ENCODE measurements at regions not wholly inside any gene's neighbourhood (a gene's known extent, or its start where the extent isn't known, plus 50 kb on each side); places are given as distances from the start of the nearest gene placed in this dataset.
A peak's percentile ranks its signal among the peaks of the same experiment; 100 is the strongest.
"Not testable (repeated sequence)": the region's sequence is repeated elsewhere in the genome, so short reads cannot be mapped to it uniquely, and the experiment has no call there.

- not testable (repeated sequence) for H3K4me3 ChIP-seq (replicated peaks in 1 of 4; ENCODE audit: control extremely low read depth in 1 of 4, insufficient read depth in 1 of 4, low read depth in 3 of 4, low read length in 4 of 4); H3K79me2 ChIP-seq (ENCODE audit: control insufficient read depth, insufficient read depth, low read length); H3K27me3 ChIP-seq (ENCODE audit: control insufficient read depth, insufficient read depth, low read length); DNase-seq (ENCODE audit: low read depth in 2 of 2); H3K9me3 ChIP-seq (ENCODE audit: control insufficient read depth, insufficient read depth, low read depth, low read length); H3K27ac ChIP-seq (ENCODE audit: insufficient read depth, low read length); H2AFZ ChIP-seq (ENCODE audit: low read length); H4K20me1 ChIP-seq (ENCODE audit: control insufficient read depth, extremely low read depth, insufficient read depth, low read length); H3K36me3 ChIP-seq (ENCODE audit: control insufficient read depth, insufficient read depth, low read length); H3K4me1 ChIP-seq (ENCODE audit: control insufficient read depth, extremely low read depth, insufficient read depth, low read length); H3K4me2 ChIP-seq (ENCODE audit: extremely low read depth, insufficient read depth, low read length); H3K9ac ChIP-seq (ENCODE audit: insufficient read depth, low read length)
- TF ChIP-seq, protein P1, sequence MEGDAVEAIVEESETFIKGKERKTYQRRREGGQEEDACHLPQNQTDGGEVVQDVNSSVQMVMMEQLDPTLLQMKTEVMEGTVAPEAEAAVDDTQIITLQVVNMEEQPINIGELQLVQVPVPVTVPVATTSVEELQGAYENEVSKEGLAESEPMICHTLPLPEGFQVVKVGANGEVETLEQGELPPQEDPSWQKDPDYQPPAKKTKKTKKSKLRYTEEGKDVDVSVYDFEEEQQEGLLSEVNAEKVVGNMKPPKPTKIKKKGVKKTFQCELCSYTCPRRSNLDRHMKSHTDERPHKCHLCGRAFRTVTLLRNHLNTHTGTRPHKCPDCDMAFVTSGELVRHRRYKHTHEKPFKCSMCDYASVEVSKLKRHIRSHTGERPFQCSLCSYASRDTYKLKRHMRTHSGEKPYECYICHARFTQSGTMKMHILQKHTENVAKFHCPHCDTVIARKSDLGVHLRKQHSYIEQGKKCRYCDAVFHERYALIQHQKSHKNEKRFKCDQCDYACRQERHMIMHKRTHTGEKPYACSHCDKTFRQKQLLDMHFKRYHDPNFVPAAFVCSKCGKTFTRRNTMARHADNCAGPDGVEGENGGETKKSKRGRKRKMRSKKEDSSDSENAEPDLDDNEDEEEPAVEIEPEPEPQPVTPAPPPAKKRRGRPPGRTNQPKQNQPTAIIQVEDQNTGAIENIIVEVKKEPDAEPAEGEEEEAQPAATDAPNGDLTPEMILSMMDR (conservative IDR thresholded peaks at IDR 0.05 in 1 of 2, IDR thresholded peaks at IDR 0.05 in 1 of 2; ENCODE audit: low read depth in 1 of 2, low read length in 2 of 2) = peak in 1 of 2 donors; percentile 20
Measured at GRCh38 chr16:5239472-5240277, 142.1 kb upstream of the EEF2KMT start.

DNA sequence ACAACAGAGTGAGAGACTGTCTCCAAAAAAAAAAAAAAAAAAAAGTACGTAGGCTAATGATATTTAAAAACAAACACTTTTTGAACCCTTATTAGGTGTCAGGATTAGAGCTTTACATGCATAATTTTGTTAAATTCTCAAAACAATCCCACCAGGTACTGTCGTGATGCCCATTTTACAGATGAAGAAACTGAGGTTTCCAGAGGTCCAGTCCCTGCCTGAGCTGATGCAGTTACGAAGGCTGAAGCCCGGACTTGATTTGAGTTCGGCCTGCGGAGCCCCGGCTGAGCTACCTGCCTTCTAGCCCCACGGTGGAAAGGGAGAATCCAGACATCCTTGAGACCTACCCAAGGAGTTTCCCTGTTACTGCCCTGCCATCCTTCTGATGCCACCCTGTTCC, 137.5 kb upstream of the EEF2KMT start:
- H3K4me1 ChIP-seq (ENCODE audit: control insufficient read depth, extremely low read depth, insufficient read depth, low read length) = no peaks in the 10 kb centered on the region
- no peak overlapping the region for H2AFZ ChIP-seq (ENCODE audit: low read length)
- TF ChIP-seq, protein P1 (conservative IDR thresholded peaks at IDR 0.05 in 1 of 2, IDR thresholded peaks at IDR 0.05 in 1 of 2; ENCODE audit: low read depth in 1 of 2, low read length in 2 of 2) = no peak
- TF ChIP-seq EZH2 (IDR thresholded peaks at IDR 0.05; ENCODE audit: low read length, missing control alignments) = no peak
- no peaks in the 10 kb centered on the region for H3K27me3 ChIP-seq (ENCODE audit: control insufficient read depth, insufficient read depth, low read length)
- no peak overlapping the region for H3K4me3 ChIP-seq (replicated peaks in 1 of 4; ENCODE audit: control extremely low read depth in 1 of 4, insufficient read depth in 1 of 4, low read depth in 3 of 4, low read length in 4 of 4)
- H3K9me3 ChIP-seq (ENCODE audit: control insufficient read depth, insufficient read depth, low read depth, low read length) = no peaks in the 10 kb centered on the region
- no peaks in the 10 kb centered on the region for H4K20me1 ChIP-seq (ENCODE audit: control insufficient read depth, extremely low read depth, insufficient read depth, low read length)
- H3K27ac ChIP-seq (ENCODE audit: insufficient read depth, low read length) = no peak overlapping the region
- no peaks in the 10 kb centered on the region for H3K79me2 ChIP-seq (ENCODE audit: control insufficient read depth, insufficient read depth, low read length)
- no peaks in the 10 kb centered on the region for H3K36me3 ChIP-seq (ENCODE audit: control insufficient read depth, insufficient read depth, low read length)
- H3K9ac ChIP-seq (ENCODE audit: insufficient read depth, low read length) = no peak overlapping the region
- H3K4me2 ChIP-seq (ENCODE audit: extremely low read depth, insufficient read depth, low read length) = no peak overlapping the region
- no peak for DNase-seq (ENCODE audit: low read depth in 2 of 2)

GRCh38 chr16:5234295-5235050, 136.9 kb upstream of the EEF2KMT start:
- Histone ChIP-seq H3K4me1 (ENCODE audit: control insufficient read depth, extremely low read depth, insufficient read depth, low read length) (no peaks in the 10 kb centered on the region), H3K9ac (ENCODE audit: insufficient read depth, low read length) (no peak overlapping the region), H3K4me3 (replicated peaks in 1 of 4; ENCODE audit: control extremely low read depth in 1 of 4, insufficient read depth in 1 of 4, low read depth in 3 of 4, low read length in 4 of 4) (no peak overlapping the region), H3K9me3 (ENCODE audit: control insufficient read depth, insufficient read depth, low read depth, low read length) (no peaks in the 10 kb centered on the region), H2AFZ (ENCODE audit: low read length) (no peak overlapping the region), H3K4me2 (ENCODE audit: extremely low read depth, insufficient read depth, low read length) (no peak overlapping the region), H3K27ac (ENCODE audit: insufficient read depth, low read length) (no peak overlapping the region), H3K27me3 (ENCODE audit: control insufficient read depth, insufficient read depth, low read length) (no peaks in the 10 kb centered on the region), H4K20me1 (ENCODE audit: control insufficient read depth, extremely low read depth, insufficient read depth, low read length) (no peaks in the 10 kb centered on the region), H3K36me3 (ENCODE audit: control insufficient read depth, insufficient read depth, low read length) (no peaks in the 10 kb centered on the region), H3K79me2 (ENCODE audit: control insufficient read depth, insufficient read depth, low read length) (no peaks in the 10 kb centered on the region)
- TF ChIP-seq, protein P1 (conservative IDR thresholded peaks at IDR 0.05 in 1 of 2, IDR thresholded peaks at IDR 0.05 in 1 of 2; ENCODE audit: low read depth in 1 of 2, low read length in 2 of 2) = no peak
- no peak for TF ChIP-seq EZH2 (IDR thresholded peaks at IDR 0.05; ENCODE audit: low read length, missing control alignments)
- no peak for DNase-seq (ENCODE audit: low read depth in 2 of 2)

Data from fibroblast of lung (primary cell).